ENCODE measurements at regions not wholly inside any gene's neighbourhood (a gene's known extent, or its start where the extent isn't known, plus 50 kb on each side); places are given as distances from the start of the nearest gene placed in this dataset.
A peak's percentile ranks its signal among the peaks of the same experiment; 100 is the strongest.

DNA sequence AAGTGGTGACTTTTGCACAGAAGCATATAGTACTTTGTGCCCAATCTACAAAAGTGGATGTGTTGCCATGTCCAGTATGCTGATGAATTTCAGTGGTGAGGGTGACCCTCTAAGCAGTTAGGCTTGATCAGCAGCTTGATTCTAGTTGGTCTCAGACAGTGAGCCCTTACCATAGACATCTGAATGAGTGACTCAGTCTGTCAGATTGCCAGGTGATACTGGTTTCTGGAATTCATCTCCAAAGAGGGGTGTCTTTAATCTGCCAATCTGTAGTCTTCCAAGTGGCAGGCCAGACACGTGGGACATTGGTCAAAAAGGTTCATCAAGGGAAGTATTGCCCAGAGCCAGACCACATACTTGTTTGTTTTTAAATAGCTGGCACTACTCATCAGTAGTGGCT, 187.4 kb upstream of the SLC16A7 start:
- no peaks in the 10 kb centered on the region for H3K9me3 ChIP-seq (replicated peaks in 1 of 3)
- no peaks in the 10 kb centered on the region for H3K4me1 ChIP-seq (replicated peaks in 1 of 2)
- intact Hi-C loops (cut with DNase I), result no loop called here
- no peaks in the 10 kb centered on the region for H3K36me3 ChIP-seq (replicated peaks in 1 of 2)
- 65 to 75% (median 68%) methylated on average over 1 of the region's 1 CpG for WGBS, 4 donors
- H3K4me3 ChIP-seq, result no peak overlapping the region
- no peak overlapping the region for H3K27ac ChIP-seq
- no peaks in the 10 kb centered on the region for H3K27me3 ChIP-seq
- no peak for TF ChIP-seq POLR2A (IDR thresholded peaks at IDR 0.05)
- TF ChIP-seq, protein P1, sequence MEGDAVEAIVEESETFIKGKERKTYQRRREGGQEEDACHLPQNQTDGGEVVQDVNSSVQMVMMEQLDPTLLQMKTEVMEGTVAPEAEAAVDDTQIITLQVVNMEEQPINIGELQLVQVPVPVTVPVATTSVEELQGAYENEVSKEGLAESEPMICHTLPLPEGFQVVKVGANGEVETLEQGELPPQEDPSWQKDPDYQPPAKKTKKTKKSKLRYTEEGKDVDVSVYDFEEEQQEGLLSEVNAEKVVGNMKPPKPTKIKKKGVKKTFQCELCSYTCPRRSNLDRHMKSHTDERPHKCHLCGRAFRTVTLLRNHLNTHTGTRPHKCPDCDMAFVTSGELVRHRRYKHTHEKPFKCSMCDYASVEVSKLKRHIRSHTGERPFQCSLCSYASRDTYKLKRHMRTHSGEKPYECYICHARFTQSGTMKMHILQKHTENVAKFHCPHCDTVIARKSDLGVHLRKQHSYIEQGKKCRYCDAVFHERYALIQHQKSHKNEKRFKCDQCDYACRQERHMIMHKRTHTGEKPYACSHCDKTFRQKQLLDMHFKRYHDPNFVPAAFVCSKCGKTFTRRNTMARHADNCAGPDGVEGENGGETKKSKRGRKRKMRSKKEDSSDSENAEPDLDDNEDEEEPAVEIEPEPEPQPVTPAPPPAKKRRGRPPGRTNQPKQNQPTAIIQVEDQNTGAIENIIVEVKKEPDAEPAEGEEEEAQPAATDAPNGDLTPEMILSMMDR (IDR thresholded peaks at IDR 0.05), result no peak
- no peak for DNase-seq

DNA sequence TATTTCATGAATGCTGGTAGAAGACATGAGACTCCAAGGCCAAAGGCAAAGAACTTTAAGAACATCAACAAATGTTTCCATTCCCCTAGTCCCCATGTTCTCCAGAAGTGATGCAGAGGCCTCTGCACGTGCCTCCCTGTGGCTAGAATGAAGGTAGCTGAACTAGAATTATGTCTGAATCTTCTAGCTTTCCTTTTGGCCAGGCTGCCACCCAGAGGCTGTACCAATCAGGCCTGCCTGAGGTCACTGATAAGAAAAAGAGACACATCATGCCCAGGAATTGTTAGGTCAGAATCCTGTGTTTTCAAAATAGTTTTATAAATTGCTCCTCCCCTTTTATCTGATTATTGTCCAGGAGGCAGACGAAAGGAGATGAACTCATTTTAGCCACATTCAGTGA, 188.0 kb upstream of the SLC16A7 start:
- intact Hi-C loops (cut with DNase I), result no loop called here
- Histone ChIP-seq H3K9me3 (replicated peaks in 1 of 3) (no peaks in the 10 kb centered on the region), H3K4me1 (replicated peaks in 1 of 2) (no peaks in the 10 kb centered on the region), H3K4me3 (no peak overlapping the region), H3K27me3 (no peaks in the 10 kb centered on the region), H3K36me3 (replicated peaks in 1 of 2) (no peaks in the 10 kb centered on the region), H3K27ac (no peak overlapping the region)
- TF ChIP-seq, protein P1 (IDR thresholded peaks at IDR 0.05), result no peak
- TF ChIP-seq POLR2A (IDR thresholded peaks at IDR 0.05), result no peak
- DNase-seq, result peak in 1 of 7 donors; percentile 30
- WGBS, 4 donors, result 56 to 70% (median 65%) methylated on average over 2 of the region's 2 CpGs

DNA sequence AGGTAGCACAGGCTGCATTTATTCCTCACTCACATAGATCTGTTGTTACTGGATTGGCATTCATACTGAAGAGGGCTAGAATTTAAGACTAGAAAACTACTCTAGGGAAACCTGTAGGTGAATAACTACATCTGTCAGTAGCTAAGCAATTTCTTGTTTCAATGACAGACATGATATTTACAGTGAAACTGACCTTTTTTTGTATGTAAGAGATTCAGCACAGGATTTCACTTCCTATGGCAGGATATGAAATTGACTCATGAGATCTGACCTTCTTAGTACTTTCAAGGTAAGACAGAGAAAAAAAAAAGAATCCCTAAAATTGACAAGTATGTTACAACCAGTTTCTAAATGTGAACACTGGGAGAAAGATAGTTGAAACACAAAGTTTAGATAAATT, 189.8 kb upstream of the SLC16A7 start:
- Histone ChIP-seq H3K9me3 (replicated peaks in 1 of 3) (no peaks in the 10 kb centered on the region), H3K36me3 (replicated peaks in 1 of 2) (no peaks in the 10 kb centered on the region), H3K27me3 (no peaks in the 10 kb centered on the region), H3K27ac (no peak overlapping the region), H3K4me3 (no peak overlapping the region), H3K4me1 (replicated peaks in 1 of 2) (no peaks in the 10 kb centered on the region)
- intact Hi-C loops (cut with DNase I), result no loop called here
- DNase-seq, result no peak
- TF ChIP-seq, protein P1 (IDR thresholded peaks at IDR 0.05), result no peak
- TF ChIP-seq POLR2A (IDR thresholded peaks at IDR 0.05), result no peak

DNA sequence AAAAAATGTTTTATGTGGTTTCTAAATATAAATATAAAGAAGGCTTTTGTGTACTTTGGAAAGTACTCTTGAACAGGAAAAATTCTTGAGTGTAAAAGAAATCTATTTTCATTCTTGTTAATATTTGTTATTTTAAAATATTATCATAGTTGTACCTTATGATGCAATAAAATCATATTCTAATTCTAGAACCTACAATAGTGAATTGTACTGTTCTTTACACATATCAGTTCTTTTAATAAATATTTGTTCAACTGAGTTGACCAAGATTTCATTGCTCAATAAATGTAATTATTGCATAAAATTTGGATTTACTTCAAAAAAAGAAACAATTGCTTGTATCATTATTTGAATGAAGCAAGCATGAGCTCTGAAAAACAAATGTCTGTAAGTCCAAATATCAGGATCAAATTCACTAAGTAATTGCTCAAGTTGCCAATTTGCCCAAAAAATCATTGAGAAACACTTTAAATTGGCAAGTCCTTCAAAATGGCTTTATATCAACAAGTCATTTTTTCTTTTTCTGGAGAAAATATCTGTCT, 191.6 kb upstream of the SLC16A7 start:
- Histone ChIP-seq H3K27ac (no peak overlapping the region), H3K4me3 (no peak overlapping the region), H3K36me3 (replicated peaks in 1 of 2) (no peaks in the 10 kb centered on the region), H3K4me1 (replicated peaks in 1 of 2) (no peaks in the 10 kb centered on the region), H3K27me3 (no peaks in the 10 kb centered on the region), H3K9me3 (replicated peaks in 1 of 3) (no peaks in the 10 kb centered on the region)
- no peak for TF ChIP-seq POLR2A (IDR thresholded peaks at IDR 0.05)
- TF ChIP-seq, protein P1 (IDR thresholded peaks at IDR 0.05), result no peak
- intact Hi-C loops (cut with DNase I), result no loop called here
- DNase-seq, result no peak
